T-cell (primary cell): ENCODE measurements at regions not wholly inside any gene's neighbourhood (a gene's known extent, or its start where the extent isn't known, plus 50 kb on each side); places are given as distances from the start of the nearest gene placed in this dataset.

Experiments
- ATAC-seq, 4 experiments: fragments of 200-7000 bp in 3 of 4; fragments of 150-1000 bp in 1 of 4; cut with Tn5 transposase; replicated peaks in 1 of 4; 1 replicate in 3 of 4; 2 replicates in 1 of 4; pipeline ENCODE4 v1.10.0; 2021; ENCODE audit warnings: moderate library complexity in 3 of 4, mild to moderate bottlenecking in 2 of 4, moderate number of reproducible peaks in 1 of 4
- CTCF ChIA-PET, 2 donors: fragments of 300-600 bp; sonication (Branson Sonifier 250); formaldehyde crosslinking; loops; one replicate each; lab custom pipeline; 2022; ENCODE audit warnings: antibody characterized with exemption in 2 of 2; lab: Charles Lee
- POLR2A ChIA-PET, 2 donors: fragments of 300-600 bp; sonication (Branson Sonifier 250); formaldehyde crosslinking; loops; one replicate each; lab custom pipeline; 2022; ENCODE audit warnings: antibody characterized with exemption in 2 of 2; lab: Charles Lee
- DNase-seq, 35 experiments: peaks; one replicate each; pipeline versions ENCODE4 v3.0.0 to v3.0.0-alpha.2; 2013 to 2023
- H3K27ac ChIP-seq: one replicate; pipeline ENCODE4 v1.5.1; 2013; ENCODE audit warnings: low read length
- H3K27me3 ChIP-seq, 2 experiments: replicated peaks in 1 of 2; 1 replicate in 1 of 2; 2 replicates in 1 of 2; pipeline versions ENCODE4 v1.6.1 to v1.7.0; 2013; ENCODE audit warnings: low read length in 1 of 2, mixed read lengths in 1 of 2; ENCODE audit not compliant: control insufficient read depth in 2 of 2, insufficient read depth in 2 of 2; ENCODE audit errors: extremely low read depth in 1 of 2
- H3K36me3 ChIP-seq, 2 donors: 1 replicate in 1 of 2; 2 replicates in 1 of 2; pipeline versions ENCODE4 v1.6.1 to v1.7.0; 2013; ENCODE audit warnings: low read length in 1 of 2; ENCODE audit not compliant: control insufficient read depth in 2 of 2, insufficient read depth in 1 of 2; ENCODE audit errors: extremely low read depth in 1 of 2
- H3K4me1 ChIP-seq, 2 experiments: 1 replicate in 1 of 2; 2 replicates in 1 of 2; pipeline versions ENCODE4 v1.6.1 to v1.7.0; 2013; ENCODE audit warnings: low read length in 2 of 2, mixed read lengths in 1 of 2; ENCODE audit not compliant: insufficient read depth in 2 of 2, control insufficient read depth in 1 of 2; ENCODE audit errors: extremely low read depth in 1 of 2
- H3K4me3 ChIP-seq, 2 donors: 1 replicate in 1 of 2; 2 replicates in 1 of 2; pipeline versions ENCODE4 v1.5.1 to v1.7.0; 2013; ENCODE audit warnings: mild to moderate bottlenecking in 2 of 2, low read length in 1 of 2, moderate library complexity in 1 of 2; ENCODE audit not compliant: control insufficient read depth in 1 of 2; ENCODE audit errors: extremely low read depth in 1 of 2
- H3K9me3 ChIP-seq: 2 replicates; pipeline ENCODE4 v1.7.0; 2013
- H3K27ac Mint-ChIP-seq, 2 donors: one replicate each; pipeline ENCODE4 v1.8.0; 2020 to 2021; ENCODE audit warnings: mild to moderate bottlenecking in 2 of 2, mixed read lengths in 2 of 2
- H3K27me3 Mint-ChIP-seq, 2 donors: one replicate each; pipeline ENCODE4 v1.8.0; 2021 to 2022; ENCODE audit warnings: mixed read lengths in 2 of 2
- H3K36me3 Mint-ChIP-seq: one replicate; pipeline ENCODE4 v1.8.0; 2021; ENCODE audit warnings: mixed read lengths
- H3K4me1 Mint-ChIP-seq, 3 donors: one replicate each; pipeline ENCODE4 v1.8.0; 2020 to 2022; ENCODE audit warnings: mixed read lengths in 3 of 3, mild to moderate bottlenecking in 1 of 3
- H3K4me3 Mint-ChIP-seq, 3 donors: one replicate each; pipeline ENCODE4 v1.8.0; 2020 to 2022; ENCODE audit warnings: mild to moderate bottlenecking in 3 of 3, mixed read lengths in 3 of 3, moderate library complexity in 3 of 3
- H3K9me3 Mint-ChIP-seq, 3 donors: one replicate each; pipeline ENCODE4 v1.8.0; 2020 to 2022; ENCODE audit warnings: mixed read lengths in 3 of 3
- WGBS: methylation state at CpG from one replicate; pipeline ENCODE4 v1.1.5; 2013; ENCODE audit warnings: missing lambda C conversion rate; ENCODE audit not compliant: insufficient coverage; 5-methylcytosine and 5-hydroxymethylcytosine counted together

DNA sequence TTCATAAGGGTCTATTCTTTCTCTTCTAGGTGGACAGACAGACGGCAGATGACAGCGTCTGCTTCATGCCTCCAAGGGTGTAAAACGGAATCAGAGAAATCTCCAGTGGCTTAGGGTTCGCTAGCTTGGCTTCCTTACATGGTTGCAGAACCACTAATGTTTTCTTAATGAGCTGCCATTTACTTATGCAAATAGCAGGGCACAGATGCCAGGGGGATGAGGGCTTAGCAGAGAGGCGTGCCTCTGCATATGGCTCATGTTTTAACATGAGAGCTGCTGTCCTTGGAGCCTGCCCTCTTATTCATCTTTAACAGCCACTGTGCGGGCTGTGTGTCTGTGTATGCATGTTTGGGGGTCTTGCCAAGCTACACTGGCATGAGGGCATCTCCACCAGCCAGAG, 119.6 kb downstream of the IER5 start:
- Histone ChIP-seq H3K36me3 (no peaks in the 10 kb centered on the region), H3K4me1 (no peaks in the 10 kb centered on the region), H3K27ac (no peak overlapping the region), H3K4me3 (no peak overlapping the region), H3K9me3 (no peaks in the 10 kb centered on the region), H3K27me3 (peaks cover 0 to 18% of the 10 kb centered on the region in 2 experiments)
- ChIA-PET CTCF (no interaction called here), POLR2A (no interaction called here)
- no peaks in the 10 kb centered on the region for H3K4me1 Mint-ChIP-seq
- H3K27ac Mint-ChIP-seq, result no peak overlapping the region
- WGBS, result 71% methylated on average over 4 of the region's 6 CpGs
- no peaks in the 10 kb centered on the region for H3K9me3 Mint-ChIP-seq
- H3K4me3 Mint-ChIP-seq, result no peak overlapping the region
- peaks cover 0 to 5% of the 10 kb centered on the region in 2 donors for H3K27me3 Mint-ChIP-seq
- DNase-seq, result no peak
- ATAC-seq, result no peak
- no peaks in the 10 kb centered on the region for H3K36me3 Mint-ChIP-seq

DNA sequence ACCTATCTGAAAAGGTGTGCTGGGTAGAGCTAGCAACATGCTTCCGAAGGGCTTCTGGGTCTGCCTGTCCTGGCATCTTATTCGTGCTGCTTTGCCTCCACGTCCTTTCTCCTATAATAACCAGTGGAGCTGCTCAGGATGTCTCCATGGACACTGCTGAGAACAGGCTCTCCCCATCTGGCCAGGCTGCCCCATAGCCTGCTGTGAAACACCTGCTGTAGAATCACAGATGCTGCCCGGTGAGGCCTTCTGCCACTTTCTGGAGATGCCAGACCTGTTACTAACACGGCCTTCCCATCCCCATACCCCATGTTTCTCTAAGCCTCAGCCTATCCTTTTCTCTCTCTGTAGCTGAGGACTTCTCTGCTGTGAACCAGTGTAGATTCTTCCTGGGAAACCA, 120.5 kb downstream of the IER5 start:
- no peak overlapping the region for H3K27ac ChIP-seq
- no peaks in the 10 kb centered on the region for H3K9me3 Mint-ChIP-seq
- WGBS, result 85% methylated on average over 5 of the region's 5 CpGs

DNA sequence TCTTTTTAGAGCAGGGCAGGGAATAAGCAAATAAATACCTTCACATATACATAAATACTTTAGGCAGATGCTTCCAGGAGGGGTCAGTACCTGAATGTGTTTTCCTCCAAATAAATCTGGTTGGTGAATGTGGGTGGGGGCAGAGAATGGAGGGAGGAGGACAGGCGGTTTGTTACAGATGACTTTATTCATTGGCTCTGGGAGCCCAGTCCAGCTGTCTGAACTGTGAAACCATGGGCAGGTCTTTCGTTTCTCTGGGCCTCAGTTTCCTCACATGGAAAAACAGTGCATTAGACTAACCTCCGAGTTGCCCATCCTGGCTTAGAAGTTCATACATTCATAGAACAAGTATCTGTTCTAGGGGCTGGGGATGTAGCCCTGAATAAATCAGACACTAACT, 124.6 kb downstream of the IER5 start:
- H3K9me3 ChIP-seq, result no peaks in the 10 kb centered on the region
- no peaks in the 10 kb centered on the region for H3K36me3 Mint-ChIP-seq
- CTCF ChIA-PET, result no interaction called here
- POLR2A ChIA-PET, result no interaction called here
- H3K4me3 ChIP-seq, result no peak overlapping the region
- no peak overlapping the region for H3K27ac ChIP-seq
- H3K4me3 Mint-ChIP-seq, result no peak overlapping the region
- H3K4me1 Mint-ChIP-seq, result no peaks in the 10 kb centered on the region
- no peaks in the 10 kb centered on the region for H3K4me1 ChIP-seq
- ATAC-seq, result no peak
- H3K36me3 ChIP-seq, result no peaks in the 10 kb centered on the region
- peaks cover 3 to 13% of the 10 kb centered on the region in 2 donors for H3K27me3 Mint-ChIP-seq
- H3K27ac Mint-ChIP-seq, result no peak overlapping the region
- peaks cover 0 to 15% of the 10 kb centered on the region in 2 experiments for H3K27me3 ChIP-seq
- H3K9me3 Mint-ChIP-seq, result peaks cover 0 to 5% (median 3%) of the 10 kb centered on the region in 3 donors
- 62% methylated on average over 3 of the region's 3 CpGs for WGBS
- peak in 1 of 35 experiments; percentile 13 for DNase-seq

More for the DNA sequence above, 120.5 kb downstream of the IER5 start:
- ATAC-seq, result no peak
- DNase-seq, result no peak
- H3K36me3 ChIP-seq, result no peaks in the 10 kb centered on the region
- peaks cover 0 to 17% of the 10 kb centered on the region in 2 experiments for H3K27me3 ChIP-seq
- ChIA-PET CTCF (no interaction called here), POLR2A (no interaction called here)
- H3K4me1 ChIP-seq, result no peaks in the 10 kb centered on the region
- no peak overlapping the region for H3K4me3 Mint-ChIP-seq
- no peaks in the 10 kb centered on the region for H3K36me3 Mint-ChIP-seq
- no peaks in the 10 kb centered on the region for H3K4me1 Mint-ChIP-seq
- H3K27ac Mint-ChIP-seq, result no peak overlapping the region
- H3K9me3 ChIP-seq, result no peaks in the 10 kb centered on the region
- H3K27me3 Mint-ChIP-seq, result peaks cover 0 to 7% of the 10 kb centered on the region in 2 donors
- no peak overlapping the region for H3K4me3 ChIP-seq

DNA sequence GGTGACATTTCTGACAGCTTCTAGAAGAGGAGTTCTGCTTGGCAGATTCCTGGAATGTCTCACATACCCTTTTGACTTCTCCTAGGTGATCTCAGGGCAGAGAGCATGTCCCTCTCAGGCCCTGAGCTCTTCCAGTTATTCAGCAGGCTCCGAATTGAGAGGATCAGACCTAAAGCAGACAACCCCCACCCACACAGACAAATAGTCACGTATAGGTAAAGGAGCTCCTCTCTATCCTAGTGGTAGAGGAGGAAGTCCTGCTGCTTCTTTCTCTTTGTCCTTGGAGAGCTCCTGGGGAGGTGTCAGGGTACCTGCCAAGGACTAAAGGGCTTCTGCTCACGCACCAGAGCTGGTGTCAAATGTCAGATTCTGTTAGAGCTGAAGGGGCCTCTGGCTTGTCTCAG, 128.1 kb downstream of the IER5 start:
- Mint-ChIP-seq H3K9me3 (peaks cover 0 to 5% (median 3%) of the 10 kb centered on the region in 3 donors), H3K4me1 (no peaks in the 10 kb centered on the region), H3K27ac (no peak overlapping the region), H3K27me3 (peaks cover 6 to 14% of the 10 kb centered on the region in 2 donors), H3K36me3 (no peaks in the 10 kb centered on the region), H3K4me3 (no peak overlapping the region)
- Histone ChIP-seq H3K9me3 (no peaks in the 10 kb centered on the region), H3K36me3 (no peaks in the 10 kb centered on the region), H3K4me3 (no peak overlapping the region), H3K27me3 (peaks cover 0 to 24% of the 10 kb centered on the region in 2 experiments), H3K27ac (no peak overlapping the region), H3K4me1 (no peaks in the 10 kb centered on the region)
- ATAC-seq (no peak), DNase-seq (no peak)
- POLR2A ChIA-PET, result no interaction called here
- CTCF ChIA-PET, result no interaction called here
- WGBS, result 33% methylated on average over 1 of the region's 3 CpGs

DNA sequence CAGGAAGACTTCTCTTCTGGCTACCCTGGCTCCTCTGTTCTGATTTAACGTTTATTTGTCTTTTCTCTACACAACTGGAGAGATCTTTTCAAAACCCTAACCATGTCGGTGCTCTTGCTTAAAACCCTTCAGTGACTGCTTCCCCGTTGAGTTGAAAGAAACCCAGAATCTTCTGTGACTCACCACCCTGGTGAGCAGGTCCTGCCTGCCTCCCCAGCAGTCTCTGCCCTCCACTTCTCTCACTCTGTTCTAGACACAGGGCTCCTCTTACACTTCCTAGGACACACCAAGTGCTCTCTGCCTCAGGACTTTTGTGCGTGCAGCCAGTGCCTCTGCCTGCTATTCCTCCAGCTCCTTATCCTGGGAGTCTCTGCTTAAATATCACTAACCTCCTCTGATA, 131.4 kb downstream of the IER5 start:
- Mint-ChIP-seq H3K4me3 (no peak overlapping the region), H3K36me3 (no peaks in the 10 kb centered on the region), H3K4me1 (no peaks in the 10 kb centered on the region), H3K27ac (no peak overlapping the region), H3K27me3 (peaks cover 9 to 11% of the 10 kb centered on the region in 2 donors), H3K9me3 (peaks cover 3 to 8% (median 4%) of the 10 kb centered on the region in 3 donors)
- 66% methylated on average over 4 of the region's 4 CpGs for WGBS
- ChIA-PET CTCF (no interaction called here), POLR2A (no interaction called here)
- DNase-seq (no peak), ATAC-seq (no peak)
- Histone ChIP-seq H3K27ac (no peak overlapping the region), H3K4me1 (no peaks in the 10 kb centered on the region), H3K27me3 (peaks cover 0 to 30% of the 10 kb centered on the region in 2 experiments), H3K4me3 (no peak overlapping the region), H3K9me3 (no peaks in the 10 kb centered on the region), H3K36me3 (no peaks in the 10 kb centered on the region)

DNA sequence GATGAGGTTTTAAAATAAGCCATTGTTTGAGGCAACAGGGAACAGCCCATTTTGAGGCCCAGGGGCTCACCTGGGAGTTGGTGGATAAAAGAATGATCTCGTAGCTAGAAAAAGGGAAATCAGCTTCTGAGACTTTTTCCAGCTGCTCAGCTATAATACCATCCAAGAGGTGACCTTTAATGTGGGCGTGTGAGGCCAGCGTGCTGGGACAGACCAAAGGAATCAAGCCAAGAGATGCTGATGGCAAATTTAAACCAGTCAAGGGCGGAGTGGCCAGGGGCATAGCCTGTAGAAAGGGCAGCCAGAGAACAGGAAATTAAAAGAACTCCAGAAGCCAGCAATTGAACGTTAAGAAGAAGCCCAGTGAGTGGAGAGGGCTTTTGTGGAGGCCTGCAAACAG, 132.6 kb downstream of the IER5 start:
- DNase-seq (no peak), ATAC-seq (no peak)
- no peaks in the 10 kb centered on the region for H3K4me1 ChIP-seq
- WGBS, result 53% methylated on average over 3 of the region's 5 CpGs
- H3K27ac ChIP-seq, result no peak overlapping the region
- Mint-ChIP-seq H3K9me3 (peaks cover 3 to 8% (median 4%) of the 10 kb centered on the region in 3 donors), H3K36me3 (no peaks in the 10 kb centered on the region), H3K27ac (no peak overlapping the region), H3K4me3 (no peak overlapping the region), H3K27me3 (peaks cover 9 to 11% of the 10 kb centered on the region in 2 donors), H3K4me1 (no peaks in the 10 kb centered on the region)
- H3K27me3 ChIP-seq, result peaks cover 0 to 30% of the 10 kb centered on the region in 2 experiments
- POLR2A ChIA-PET, result no interaction called here
- CTCF ChIA-PET, result no interaction called here
- no peaks in the 10 kb centered on the region for H3K36me3 ChIP-seq
- H3K9me3 ChIP-seq, result no peaks in the 10 kb centered on the region
- no peak overlapping the region for H3K4me3 ChIP-seq
